RCC 7860 (cell line): ENCODE measurements at regions not wholly inside any gene's neighbourhood (a gene's known extent, or its start where the extent isn't known, plus 50 kb on each side); places are given as distances from the start of the nearest gene placed in this dataset.
A peak's percentile ranks its signal among the peaks of the same experiment; 100 is the strongest.

Experiments used
- DNase-seq: peaks from one replicate; pipeline ENCODE4 v3.0.0-alpha.2; 2015; ENCODE audit warnings: low spot score
- FAIRE-seq: peaks from 2 replicates; lab custom pipeline; 2012; peaks lifted over from hg19 to GRCh38; lab: Jason Lieb, UNC

DNA sequence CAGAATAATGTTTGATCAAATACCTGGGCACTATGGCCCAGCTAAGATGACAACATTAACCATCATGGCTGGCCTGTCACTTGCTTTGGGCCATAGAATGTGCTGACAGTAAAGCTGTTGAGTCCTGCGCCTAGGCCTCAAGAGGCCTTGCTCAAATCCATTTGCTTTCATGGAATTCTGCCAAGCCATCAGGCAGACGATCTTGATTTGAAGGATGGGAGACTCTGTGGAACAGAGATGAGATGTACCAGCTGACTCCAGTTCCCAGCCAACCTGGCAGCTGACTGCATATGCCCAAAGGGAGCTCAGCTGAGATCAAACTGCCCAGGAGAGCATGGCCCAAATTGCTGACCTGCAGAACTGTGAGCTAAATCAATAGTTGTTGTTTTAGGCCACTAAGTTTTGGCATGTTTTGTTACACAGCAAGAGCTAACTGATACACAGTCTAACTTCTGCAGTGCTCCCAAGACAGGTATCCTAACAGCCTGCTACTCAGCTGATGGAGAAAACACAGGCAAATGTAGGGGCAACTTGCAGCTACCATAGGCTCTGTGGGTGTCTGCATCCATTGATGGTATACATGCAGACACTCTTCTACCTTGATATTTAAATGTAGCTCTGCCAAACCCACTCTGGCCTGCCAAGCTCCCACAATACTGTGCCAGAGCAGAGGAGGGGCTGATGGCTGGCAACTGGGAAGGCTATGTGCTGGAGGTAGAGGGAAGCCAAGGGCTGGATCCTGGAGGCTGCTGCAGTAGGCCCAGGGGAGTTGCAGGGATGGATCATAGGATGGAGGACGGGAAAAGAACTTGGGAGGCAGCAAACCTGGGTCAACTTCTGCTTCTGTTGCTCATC lies 55.2 kb upstream of the RNF24 start:
- DNase-seq (no peak), FAIRE-seq (no peak)

DNA sequence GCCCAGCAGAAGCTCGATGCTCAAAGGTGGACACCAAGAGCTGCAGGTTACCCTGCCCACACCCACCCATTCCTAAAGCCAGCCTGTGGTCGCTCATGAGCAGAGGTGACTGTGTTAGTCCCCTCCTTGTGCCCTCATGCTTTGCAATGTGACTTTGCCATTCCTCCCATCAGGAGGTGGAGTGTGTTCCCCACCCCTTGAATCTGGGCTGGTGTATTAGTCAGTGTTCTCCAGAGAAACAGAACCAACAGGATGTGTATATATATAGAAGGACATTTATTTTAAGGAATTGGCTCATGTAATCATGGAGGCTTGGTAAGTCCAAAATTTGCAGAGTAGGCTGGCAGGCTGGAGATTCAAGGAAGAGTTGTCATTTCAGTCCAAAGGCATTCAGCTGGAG lies 54.4 kb upstream of the RNF24 start:
- no peak for FAIRE-seq

DNA sequence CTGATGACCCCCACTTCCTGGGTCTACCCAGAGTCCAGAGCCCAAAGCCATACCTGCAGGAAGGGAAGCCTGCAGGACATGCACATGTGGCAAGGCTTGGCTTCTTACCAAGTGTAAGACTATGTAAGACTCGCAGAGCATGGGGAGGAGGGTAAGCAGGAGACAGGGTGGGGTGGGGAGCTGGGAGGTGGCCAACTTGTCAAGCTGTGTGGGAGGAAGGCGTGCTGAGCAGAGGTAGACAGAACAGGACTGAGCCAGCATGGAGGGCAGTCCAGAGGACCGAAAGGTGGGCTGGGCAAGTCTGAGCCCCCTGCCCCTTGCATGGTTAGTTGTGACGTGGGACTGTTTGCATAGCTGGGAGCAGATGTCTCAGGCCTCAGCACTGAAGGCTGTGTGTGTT lies 53.4 kb upstream of the RNF24 start:
- DNase-seq, result no peak
- FAIRE-seq, result no peak

More for the DNA sequence above, 54.4 kb upstream of the RNF24 start:
- no peak for DNase-seq

DNA sequence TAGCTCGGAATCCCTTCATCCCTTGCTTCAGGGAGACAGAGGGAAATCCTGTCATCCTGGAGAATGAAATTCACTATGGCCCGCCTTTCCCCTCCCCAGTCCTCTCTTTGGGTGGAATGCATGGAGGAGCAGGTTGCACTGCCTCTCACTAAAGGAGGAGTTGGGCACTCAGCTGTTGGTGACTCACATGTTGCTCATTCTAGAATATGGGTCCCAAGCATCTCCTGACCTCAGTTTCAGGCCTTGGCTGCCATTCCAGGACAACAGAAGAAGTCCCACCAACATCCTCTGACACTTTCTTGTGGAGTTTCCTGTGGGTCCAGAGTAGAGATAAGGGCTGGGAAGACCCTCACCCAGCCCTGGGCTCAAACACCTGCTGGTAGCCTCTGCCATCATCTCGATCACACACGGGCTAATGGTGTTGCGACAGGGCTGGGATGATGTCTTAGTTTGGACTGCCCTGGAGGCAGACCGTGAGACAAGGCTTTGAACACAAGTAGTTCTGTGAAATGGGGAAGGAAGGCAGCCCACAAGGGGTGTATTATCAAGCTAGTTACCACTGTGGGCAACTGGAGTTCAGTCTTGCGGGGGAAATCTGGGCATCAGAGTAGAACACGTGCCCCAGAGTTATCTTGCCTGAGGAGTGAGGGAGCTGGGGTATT lies 52.4 kb upstream of the RNF24 start:
- DNase-seq (peak; percentile 50), FAIRE-seq (no peak)

DNA sequence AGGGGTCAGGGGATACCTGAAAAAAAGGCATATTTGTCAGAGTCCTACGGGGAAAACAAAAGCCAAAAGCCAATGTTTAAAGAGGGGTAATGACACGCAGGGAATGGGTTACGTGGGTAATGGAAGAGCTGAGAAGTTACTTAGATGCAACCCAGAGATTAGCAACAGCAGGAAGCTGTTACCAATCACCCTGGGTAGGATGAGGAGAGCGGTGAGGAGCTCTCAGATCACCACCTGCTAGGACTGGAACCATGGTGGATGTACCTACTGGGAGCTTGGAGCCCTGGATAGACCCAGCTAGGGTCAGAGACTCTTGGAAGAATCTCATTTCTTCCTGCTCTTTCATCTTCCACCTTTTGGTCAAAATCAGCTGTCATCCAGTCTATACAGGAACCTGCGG lies 51.2 kb upstream of the RNF24 start:
- FAIRE-seq (no peak), DNase-seq (no peak)

DNA sequence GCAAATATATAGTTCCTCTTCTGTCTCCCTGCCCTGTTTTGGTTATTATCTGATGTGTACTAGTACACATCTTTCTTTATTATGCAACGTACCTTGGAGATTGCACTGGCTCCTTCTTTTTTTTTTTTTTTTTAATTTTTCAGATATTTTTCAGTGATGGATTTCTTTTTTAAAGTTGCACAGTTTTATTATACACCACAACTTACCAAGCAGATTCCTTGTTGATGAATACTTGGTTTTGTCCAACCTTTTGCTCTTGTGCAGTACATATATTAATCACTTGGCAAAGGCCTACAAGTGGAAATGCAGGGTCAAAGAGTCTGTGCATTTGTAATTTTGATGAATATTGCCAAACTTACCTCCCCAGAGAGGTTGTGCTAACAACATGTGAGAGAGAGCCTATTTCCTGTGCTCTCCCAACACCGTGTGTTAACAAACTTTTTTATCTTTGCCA lies 50.1 kb upstream of the RNF24 start:
- FAIRE-seq, result no peak
- no peak for DNase-seq
